AG04449 (cell line): ENCODE measurements at regions not wholly inside any gene's neighbourhood (a gene's known extent, or its start where the extent isn't known, plus 50 kb on each side); places are given as distances from the start of the nearest gene placed in this dataset.

Source experiments
- CTCF ChIA-PET: fragments of 350-600 bp; formaldehyde crosslinking; extraction: SDS; loops from one replicate; lab custom pipeline; 2021; ENCODE audit warnings: antibody characterized with exemption; lab: Yijun Ruan, JAX
- POLR2A ChIA-PET: fragments of 400-600, 350-600 bp; formaldehyde crosslinking; extraction: SDS; loops from one replicate; lab custom pipeline; 2020; ENCODE audit warnings: antibody characterized with exemption, inconsistent platforms; lab: Yijun Ruan, JAX
- DNase-seq: peaks from one replicate; pipeline ENCODE4 v3.0.0-alpha.2; 2010; ENCODE audit warnings: low read depth, low spot score
- H3K4me3 ChIP-seq: 2 replicates; pipeline ENCODE4 v1.5.1; 2011; ENCODE audit warnings: low read depth, mild to moderate bottlenecking, control low read depth, low read length
- CTCF ChIP-seq: IDR thresholded peaks from one replicate; pipeline ENCODE4 v1.5.1; 2011; ENCODE audit warnings: mild to moderate bottlenecking, moderate library complexity, low read length, control low read depth, inconsistent platforms; ENCODE audit not compliant: insufficient read depth; ENCODE audit errors: missing control alignments

DNA sequence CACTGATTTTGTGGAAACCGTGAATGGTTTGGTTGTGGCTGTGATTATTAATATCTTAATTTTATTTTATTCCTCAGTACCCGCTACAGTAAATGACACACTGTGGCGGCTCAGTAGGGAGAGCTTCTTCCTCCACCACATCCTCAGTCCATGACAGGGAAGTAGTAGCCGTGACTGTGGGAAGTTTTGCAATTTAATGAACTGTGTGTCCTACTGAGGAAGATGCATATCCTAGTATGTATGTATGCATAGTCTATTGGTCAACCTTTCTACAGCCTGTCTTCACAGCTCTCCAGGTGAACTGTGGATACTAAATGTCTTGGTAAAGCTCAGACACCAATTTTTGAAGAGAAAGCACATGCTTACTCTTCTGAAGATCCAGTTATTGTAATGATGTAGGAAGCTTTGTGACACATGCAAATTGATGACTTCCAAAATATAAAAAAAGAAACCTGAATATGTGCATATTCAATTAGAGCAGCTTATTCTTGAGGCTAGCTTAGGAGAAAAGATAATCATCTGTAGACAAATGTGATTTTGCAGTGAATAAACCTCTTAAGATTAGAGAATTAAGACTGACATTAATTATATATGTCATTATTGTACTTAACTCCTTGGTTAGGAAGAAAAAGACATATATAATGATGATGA is 384.3 kb upstream of the CNTNAP5 start:
- no peak overlapping the region for H3K4me3 ChIP-seq
- DNase-seq, result no peak
- CTCF ChIA-PET, result no interaction called here
- POLR2A ChIA-PET, result no interaction called here
- no peak for TF ChIP-seq CTCF

GRCh38 chr2:123644053-123644452 is 381.0 kb upstream of the CNTNAP5 start:
- no peak for DNase-seq
- TF ChIP-seq CTCF, result no peak
- POLR2A ChIA-PET, result no interaction called here
- no peak overlapping the region for H3K4me3 ChIP-seq
- CTCF ChIA-PET, result no interaction called here

DNA sequence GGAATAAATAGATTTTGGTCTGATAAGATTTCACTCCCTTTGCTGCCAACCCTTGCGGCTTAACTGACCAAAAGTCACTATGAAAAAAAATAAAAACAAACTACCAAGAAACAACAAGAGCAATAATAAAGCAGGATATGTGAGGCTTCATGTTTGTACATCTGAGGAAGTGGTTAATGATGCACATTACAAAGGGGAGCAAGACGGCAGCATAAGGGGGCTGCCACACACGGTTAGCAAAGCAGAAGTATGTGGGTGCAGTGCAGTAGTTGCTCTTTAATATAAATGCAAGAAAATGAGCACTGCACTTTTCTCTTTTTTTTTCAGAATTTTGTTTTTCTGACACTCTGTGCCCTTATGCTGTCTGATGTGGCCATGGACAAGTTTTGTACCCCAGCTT is 377.1 kb upstream of the CNTNAP5 start:
- TF ChIP-seq CTCF, result no peak
- DNase-seq, result no peak
- ChIA-PET POLR2A (no interaction called here), CTCF (no interaction called here)
- H3K4me3 ChIP-seq, result no peak overlapping the region

DNA sequence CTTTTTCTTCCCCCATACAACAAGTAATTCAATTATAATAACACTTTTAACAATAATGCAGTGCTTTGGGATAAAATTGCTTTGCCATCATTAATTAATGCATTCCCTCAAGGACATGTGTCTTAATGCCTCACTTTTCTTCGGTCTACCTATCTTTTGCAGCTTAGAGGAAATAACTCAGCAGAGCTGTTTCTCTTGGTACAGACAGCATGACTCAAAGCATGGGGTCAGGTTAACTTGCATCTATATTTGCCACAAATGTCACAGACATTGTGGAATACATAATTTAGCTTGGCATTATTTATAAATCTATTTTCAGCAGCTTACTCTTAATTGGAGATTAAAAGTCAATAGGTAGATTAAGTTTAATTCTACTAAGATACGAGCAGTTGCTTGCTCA is 376.1 kb upstream of the CNTNAP5 start:
- ChIA-PET POLR2A (no interaction called here), CTCF (no interaction called here)
- DNase-seq, result no peak
- H3K4me3 ChIP-seq, result no peak overlapping the region
- TF ChIP-seq CTCF, result no peak

- CTCF ChIA-PET, result no interaction called here
These were observed 373.9 kb upstream of the CNTNAP5 start for GRCh38 chr2:123651151-123651550.

GRCh38 chr2:123652320-123652719 is 372.8 kb upstream of the CNTNAP5 start:
- POLR2A ChIA-PET, result no interaction called here
- no peak for TF ChIP-seq CTCF

More at GRCh38 chr2:123651151-123651550, 373.9 kb upstream of the CNTNAP5 start:
- POLR2A ChIA-PET, result no interaction called here
- H3K4me3 ChIP-seq, result no peak overlapping the region
- DNase-seq, result no peak
- no peak for TF ChIP-seq CTCF

More at GRCh38 chr2:123652320-123652719, 372.8 kb upstream of the CNTNAP5 start:
- DNase-seq, result no peak
- CTCF ChIA-PET, result no interaction called here
- no peak overlapping the region for H3K4me3 ChIP-seq
